Neural cell (in vitro differentiated cells): ENCODE measurements at regions not wholly inside any gene's neighbourhood (a gene's known extent, or its start where the extent isn't known, plus 50 kb on each side); places are given as distances from the start of the nearest gene placed in this dataset.

Experiments used
- RAD21 ChIP-seq: fragments of 450-650 bp; conservative IDR thresholded peaks from 2 replicates; pipeline ENCODE4 v1.6.1; 2014; ENCODE audit warnings: antibody characterized with exemption, mild to moderate bottlenecking, moderate library complexity
- TF ChIP-seq, protein P1 (sequence below): IDR thresholded peaks from 2 replicates; pipeline ENCODE4 v1.6.1; 2012; ENCODE audit warnings: borderline replicate concordance

GRCh38 chr22:47343611-47344010, 581.2 kb downstream of the TBC1D22A start:
- no peak for TF ChIP-seq RAD21
- TF ChIP-seq, protein P1, sequence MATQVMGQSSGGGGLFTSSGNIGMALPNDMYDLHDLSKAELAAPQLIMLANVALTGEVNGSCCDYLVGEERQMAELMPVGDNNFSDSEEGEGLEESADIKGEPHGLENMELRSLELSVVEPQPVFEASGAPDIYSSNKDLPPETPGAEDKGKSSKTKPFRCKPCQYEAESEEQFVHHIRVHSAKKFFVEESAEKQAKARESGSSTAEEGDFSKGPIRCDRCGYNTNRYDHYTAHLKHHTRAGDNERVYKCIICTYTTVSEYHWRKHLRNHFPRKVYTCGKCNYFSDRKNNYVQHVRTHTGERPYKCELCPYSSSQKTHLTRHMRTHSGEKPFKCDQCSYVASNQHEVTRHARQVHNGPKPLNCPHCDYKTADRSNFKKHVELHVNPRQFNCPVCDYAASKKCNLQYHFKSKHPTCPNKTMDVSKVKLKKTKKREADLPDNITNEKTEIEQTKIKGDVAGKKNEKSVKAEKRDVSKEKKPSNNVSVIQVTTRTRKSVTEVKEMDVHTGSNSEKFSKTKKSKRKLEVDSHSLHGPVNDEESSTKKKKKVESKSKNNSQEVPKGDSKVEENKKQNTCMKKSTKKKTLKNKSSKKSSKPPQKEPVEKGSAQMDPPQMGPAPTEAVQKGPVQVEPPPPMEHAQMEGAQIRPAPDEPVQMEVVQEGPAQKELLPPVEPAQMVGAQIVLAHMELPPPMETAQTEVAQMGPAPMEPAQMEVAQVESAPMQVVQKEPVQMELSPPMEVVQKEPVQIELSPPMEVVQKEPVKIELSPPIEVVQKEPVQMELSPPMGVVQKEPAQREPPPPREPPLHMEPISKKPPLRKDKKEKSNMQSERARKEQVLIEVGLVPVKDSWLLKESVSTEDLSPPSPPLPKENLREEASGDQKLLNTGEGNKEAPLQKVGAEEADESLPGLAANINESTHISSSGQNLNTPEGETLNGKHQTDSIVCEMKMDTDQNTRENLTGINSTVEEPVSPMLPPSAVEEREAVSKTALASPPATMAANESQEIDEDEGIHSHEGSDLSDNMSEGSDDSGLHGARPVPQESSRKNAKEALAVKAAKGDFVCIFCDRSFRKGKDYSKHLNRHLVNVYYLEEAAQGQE: no peak
